ENCODE measurements at regions not wholly inside any gene's neighbourhood (a gene's known extent, or its start where the extent isn't known, plus 50 kb on each side); places are given as distances from the start of the nearest gene placed in this dataset.
"Not testable (repeated sequence)": the region's sequence is repeated elsewhere in the genome, so short reads cannot be mapped to it uniquely, and the experiment has no call there.

- DNase-seq (ENCODE audit: low read depth): not testable (repeated sequence)
These were observed 52.1 kb upstream of the SEPTIN5 start for GRCh38 chr22:19662049-19662684.

- DNase-seq (ENCODE audit: low read depth): peak; percentile 45
These were observed 51.0 kb upstream of the SEPTIN5 start for GRCh38 chr22:19663286-19663815.

- peak; percentile 4 for DNase-seq (ENCODE audit: low read depth)
These were observed 50.4 kb upstream of the SEPTIN5 start for GRCh38 chr22:19663821-19664355.

GRCh38 chr22:19664406-19664805 lies 49.9 kb upstream of the SEPTIN5 start:
- DNase-seq (ENCODE audit: low read depth): no peak
